DND-41 (cell line): ENCODE measurements at regions not wholly inside any gene's neighbourhood (a gene's known extent, or its start where the extent isn't known, plus 50 kb on each side); places are given as distances from the start of the nearest gene placed in this dataset.

Source experiments
- CTCF ChIP-seq: IDR thresholded peaks from 2 replicates; pipeline ENCODE4 v1.5.1; 2012; ENCODE audit warnings: borderline replicate concordance, low read length, moderate library complexity, mild to moderate bottlenecking; ENCODE audit not compliant: poor library complexity, severe bottlenecking; ENCODE audit errors: extremely low read depth
- EZH2 ChIP-seq: IDR thresholded peaks from 3 replicates; pipeline ENCODE4 v1.6.1; 2012; ENCODE audit warnings: borderline replicate concordance, low read depth, mild to moderate bottlenecking, moderate library complexity, low read length, inconsistent platforms; ENCODE audit not compliant: severe bottlenecking

GRCh38 chr20:18978311-18978710 is 164.7 kb downstream of the SCP2D1 start:
- TF ChIP-seq CTCF: no peak
- TF ChIP-seq EZH2: no peak
